ENCODE measurements at regions not wholly inside any gene's neighbourhood (a gene's known extent, or its start where the extent isn't known, plus 50 kb on each side); places are given as distances from the start of the nearest gene placed in this dataset.

- in situ Hi-C loops (cut with HindIII; ENCODE audit: low pct_unique_long_range_greater_than_20kb, low sequenced_read_pairs), result no loop called here
- TF ChIP-seq JUND (IDR thresholded peaks at IDR 0.05; ENCODE audit: low read depth), result no peak
Observed at GRCh38 chr22:49048591-49048990, 779.1 kb downstream of the BRD1 start.

GRCh38 chr22:49047447-49047846 lies 780.2 kb downstream of the BRD1 start:
- TF ChIP-seq JUND (IDR thresholded peaks at IDR 0.05; ENCODE audit: low read depth), result no peak
- in situ Hi-C loops (cut with HindIII; ENCODE audit: low pct_unique_long_range_greater_than_20kb, low sequenced_read_pairs), result no loop called here
- no peak for DNase-seq (ENCODE audit: low read depth in 1 of 2, low spot score in 1 of 2)

More at GRCh38 chr22:49048591-49048990, 779.1 kb downstream of the BRD1 start:
- no peak for DNase-seq (ENCODE audit: low read depth in 1 of 2, low spot score in 1 of 2)

- in situ Hi-C loops (cut with HindIII; ENCODE audit: low pct_unique_long_range_greater_than_20kb, low sequenced_read_pairs), result no loop called here
- TF ChIP-seq JUND (IDR thresholded peaks at IDR 0.05; ENCODE audit: low read depth), result no peak
- DNase-seq (ENCODE audit: low read depth in 1 of 2, low spot score in 1 of 2), result peak in 1 of 2 experiments; percentile 6
Observed at GRCh38 chr22:49046546-49047361, 780.9 kb downstream of the BRD1 start.

- TF ChIP-seq JUND (IDR thresholded peaks at IDR 0.05; ENCODE audit: low read depth), result no peak
- no peak for DNase-seq (ENCODE audit: low read depth in 1 of 2, low spot score in 1 of 2)
- in situ Hi-C loops (cut with HindIII; ENCODE audit: low pct_unique_long_range_greater_than_20kb, low sequenced_read_pairs), result no loop called here
Observed at GRCh38 chr22:49046000-49046545, 781.6 kb downstream of the BRD1 start.

GRCh38 chr22:49045276-49045675 lies 782.4 kb downstream of the BRD1 start:
- in situ Hi-C loops (cut with HindIII; ENCODE audit: low pct_unique_long_range_greater_than_20kb, low sequenced_read_pairs), result no loop called here
- no peak for DNase-seq (ENCODE audit: low read depth in 1 of 2, low spot score in 1 of 2)
- no peak for TF ChIP-seq JUND (IDR thresholded peaks at IDR 0.05; ENCODE audit: low read depth)

GRCh38 chr22:49044776-49045175 lies 782.9 kb downstream of the BRD1 start:
- no peak for TF ChIP-seq JUND (IDR thresholded peaks at IDR 0.05; ENCODE audit: low read depth)
- DNase-seq (ENCODE audit: low read depth in 1 of 2, low spot score in 1 of 2), result no peak
- in situ Hi-C loops (cut with HindIII; ENCODE audit: low pct_unique_long_range_greater_than_20kb, low sequenced_read_pairs), result no loop called here

GRCh38 chr22:49044091-49044490 lies 783.6 kb downstream of the BRD1 start:
- no peak for DNase-seq (ENCODE audit: low read depth in 1 of 2, low spot score in 1 of 2)
- TF ChIP-seq JUND (IDR thresholded peaks at IDR 0.05; ENCODE audit: low read depth), result no peak
- in situ Hi-C loops (cut with HindIII; ENCODE audit: low pct_unique_long_range_greater_than_20kb, low sequenced_read_pairs), result no loop called here

GRCh38 chr22:49042877-49043859 lies 784.5 kb downstream of the BRD1 start:
- in situ Hi-C loops (cut with HindIII; ENCODE audit: low pct_unique_long_range_greater_than_20kb, low sequenced_read_pairs), result no loop called here
- TF ChIP-seq JUND (IDR thresholded peaks at IDR 0.05; ENCODE audit: low read depth), result no peak
- DNase-seq (ENCODE audit: low read depth in 1 of 2, low spot score in 1 of 2), result no peak

- in situ Hi-C loops (cut with HindIII; ENCODE audit: low pct_unique_long_range_greater_than_20kb, low sequenced_read_pairs), result no loop called here
- DNase-seq (ENCODE audit: low read depth in 1 of 2, low spot score in 1 of 2), result no peak
- no peak for TF ChIP-seq JUND (IDR thresholded peaks at IDR 0.05; ENCODE audit: low read depth)
Observed at GRCh38 chr22:49042066-49042465, 785.6 kb downstream of the BRD1 start.

GRCh38 chr22:49040754-49041467 lies 786.8 kb downstream of the BRD1 start:
- in situ Hi-C loops (cut with HindIII; ENCODE audit: low pct_unique_long_range_greater_than_20kb, low sequenced_read_pairs), result no loop called here
- TF ChIP-seq JUND (IDR thresholded peaks at IDR 0.05; ENCODE audit: low read depth), result no peak
- no peak for DNase-seq (ENCODE audit: low read depth in 1 of 2, low spot score in 1 of 2)

GRCh38 chr22:49040111-49040510 lies 787.6 kb downstream of the BRD1 start:
- DNase-seq (ENCODE audit: low read depth in 1 of 2, low spot score in 1 of 2), result no peak
- in situ Hi-C loops (cut with HindIII; ENCODE audit: low pct_unique_long_range_greater_than_20kb, low sequenced_read_pairs), result no loop called here
- TF ChIP-seq JUND (IDR thresholded peaks at IDR 0.05; ENCODE audit: low read depth), result no peak

GRCh38 chr22:49039625-49040024 lies 788.0 kb downstream of the BRD1 start:
- DNase-seq (ENCODE audit: low read depth in 1 of 2, low spot score in 1 of 2), result no peak
- TF ChIP-seq JUND (IDR thresholded peaks at IDR 0.05; ENCODE audit: low read depth), result no peak
- in situ Hi-C loops (cut with HindIII; ENCODE audit: low pct_unique_long_range_greater_than_20kb, low sequenced_read_pairs), result no loop called here
